Kidney tubule cell (primary cell): ENCODE measurements at regions not wholly inside any gene's neighbourhood (a gene's known extent, or its start where the extent isn't known, plus 50 kb on each side); places are given as distances from the start of the nearest gene placed in this dataset.

ENCODE experiments used
- DNase-seq: peaks from one replicate; pipeline ENCODE4 v3.0.0-alpha.2; 2018; ENCODE audit warnings: low spot score

DNA sequence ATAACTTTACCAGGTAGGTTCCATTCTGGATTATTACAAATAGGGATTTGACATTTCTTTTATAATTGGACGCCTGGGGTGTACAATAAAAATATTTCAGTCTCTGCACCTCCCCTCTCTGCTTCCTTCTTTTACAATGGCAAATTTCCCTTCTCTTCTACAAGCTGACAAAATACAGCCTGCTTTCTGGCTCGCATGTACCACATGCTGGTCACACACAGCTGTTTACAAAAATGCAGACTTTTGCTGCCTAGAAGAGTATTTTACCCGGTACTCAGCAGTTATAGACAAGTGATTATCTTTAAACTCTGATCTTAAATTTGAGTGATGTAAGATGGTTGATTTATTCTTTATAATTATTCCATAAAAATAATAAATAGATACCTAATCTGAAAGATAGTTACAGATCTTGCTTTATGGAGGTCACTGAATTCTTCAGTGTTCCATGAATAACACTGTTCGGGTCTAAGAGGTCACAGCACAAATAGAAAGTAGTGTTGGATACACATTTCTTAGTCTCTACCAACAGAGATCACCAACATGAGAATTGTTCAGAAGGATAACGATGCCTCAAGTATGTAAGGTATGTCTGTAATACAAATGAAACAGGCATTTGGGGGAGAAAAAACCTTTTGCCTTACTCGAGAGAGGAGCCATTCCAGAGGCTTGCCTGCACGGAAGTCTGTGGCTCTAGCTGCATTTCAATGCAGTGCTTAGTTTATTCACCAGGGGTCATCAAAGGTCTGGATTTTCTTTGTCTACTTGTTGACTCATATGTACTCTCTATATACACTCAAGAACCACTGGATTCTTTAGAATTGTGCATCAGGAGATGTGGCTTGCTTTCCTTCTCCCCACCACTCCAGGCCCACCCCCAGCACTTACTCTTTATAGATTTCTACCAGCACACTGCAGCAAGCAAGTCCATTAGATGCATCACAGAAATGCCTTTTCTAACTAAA lies 206.6 kb upstream of the RFX3 start:
- peak; percentile 87 for DNase-seq

DNA sequence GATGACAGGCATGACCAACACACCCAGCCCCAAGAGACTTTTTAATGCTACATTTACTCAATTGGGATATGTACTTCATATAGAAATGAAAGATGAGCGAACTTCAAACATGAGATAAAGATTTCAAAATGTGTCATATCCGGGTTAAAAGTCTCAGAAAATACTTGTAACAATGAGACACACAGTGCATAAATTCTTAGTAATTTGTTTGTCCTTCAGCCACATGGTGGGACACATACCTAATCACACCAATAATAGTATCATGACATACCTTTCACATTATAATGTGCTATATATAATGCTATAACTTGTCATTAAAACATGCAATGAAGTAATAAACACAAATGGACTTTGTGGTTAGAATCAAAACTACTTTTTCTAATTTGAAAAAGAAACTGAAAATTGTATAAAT lies 204.7 kb upstream of the RFX3 start:
- DNase-seq, result no peak

DNA sequence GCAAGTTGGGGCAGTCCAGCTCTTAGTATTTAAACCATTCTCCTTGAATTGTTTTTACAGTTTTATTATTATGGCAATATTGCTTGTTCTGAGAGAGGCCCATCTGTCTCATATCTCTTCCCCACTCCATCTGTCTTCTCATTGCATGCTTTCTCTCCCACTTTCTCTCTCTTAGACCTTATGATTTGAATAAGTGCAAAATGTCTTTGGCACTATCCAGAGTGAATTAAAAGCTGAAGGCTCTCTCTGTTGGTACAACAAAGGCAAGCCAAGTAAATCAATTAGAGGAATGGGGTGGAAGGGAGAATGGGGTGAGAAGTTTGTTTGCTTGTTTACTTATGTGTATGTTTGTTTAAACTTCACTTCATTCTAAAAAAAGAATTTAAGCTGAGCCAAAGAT lies 195.3 kb upstream of the RFX3 start:
- no peak for DNase-seq

DNA sequence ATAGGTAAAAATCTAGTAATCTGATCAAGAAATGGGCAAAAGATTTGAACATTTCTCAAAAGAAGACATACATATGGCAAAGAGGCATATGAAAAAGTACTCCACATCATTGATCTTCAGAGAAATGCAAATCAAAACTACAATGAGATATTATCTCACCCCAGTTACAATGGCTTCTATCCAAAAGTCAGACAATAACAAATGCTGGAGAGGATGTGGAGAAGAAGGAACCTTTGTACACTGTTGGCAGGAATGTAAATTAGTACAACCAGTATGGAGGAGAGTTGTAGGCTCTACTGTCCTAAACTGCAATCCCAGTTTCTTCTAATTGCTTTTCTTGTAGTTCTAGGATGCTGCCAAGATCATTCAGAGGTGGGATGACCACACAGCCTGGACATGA lies 193.5 kb upstream of the RFX3 start:
- no peak for DNase-seq

DNA sequence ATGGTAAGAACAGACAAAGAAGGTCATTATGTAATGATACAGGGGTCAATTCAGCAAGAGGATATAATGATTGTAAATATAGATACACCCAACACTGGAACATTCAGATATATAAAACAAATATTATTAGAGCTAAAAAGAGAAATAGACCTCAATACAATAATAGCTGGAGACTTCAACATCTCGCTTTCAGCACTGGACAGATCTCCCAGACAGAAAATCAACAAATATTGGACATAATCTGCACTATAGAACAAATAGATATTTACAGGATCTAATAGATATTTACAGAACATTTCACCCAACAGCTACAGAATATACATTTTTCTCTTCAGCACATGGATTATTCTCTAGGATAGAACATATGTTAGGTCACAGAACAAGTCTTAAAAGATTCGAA lies 190.6 kb upstream of the RFX3 start:
- no peak for DNase-seq

DNA sequence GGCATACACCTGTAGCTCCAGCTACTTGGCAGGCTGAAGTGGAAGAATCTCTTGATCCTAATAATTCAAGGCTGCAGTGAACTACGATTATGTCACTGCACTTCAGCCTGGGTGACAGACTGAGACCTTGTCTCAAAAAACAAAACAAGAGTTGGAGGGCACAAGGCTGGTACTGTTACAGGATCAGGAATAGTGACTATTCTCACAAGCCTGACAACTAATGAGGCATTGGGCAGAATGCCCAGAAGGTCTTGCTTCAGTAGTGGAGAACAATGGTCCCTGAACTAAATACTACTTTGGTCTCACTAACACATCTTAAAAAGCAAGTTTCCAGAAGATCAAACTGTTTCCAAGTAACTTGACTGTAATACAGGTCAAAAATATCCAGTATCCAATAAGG lies 182.9 kb upstream of the RFX3 start:
- peak; percentile 88 for DNase-seq

DNA sequence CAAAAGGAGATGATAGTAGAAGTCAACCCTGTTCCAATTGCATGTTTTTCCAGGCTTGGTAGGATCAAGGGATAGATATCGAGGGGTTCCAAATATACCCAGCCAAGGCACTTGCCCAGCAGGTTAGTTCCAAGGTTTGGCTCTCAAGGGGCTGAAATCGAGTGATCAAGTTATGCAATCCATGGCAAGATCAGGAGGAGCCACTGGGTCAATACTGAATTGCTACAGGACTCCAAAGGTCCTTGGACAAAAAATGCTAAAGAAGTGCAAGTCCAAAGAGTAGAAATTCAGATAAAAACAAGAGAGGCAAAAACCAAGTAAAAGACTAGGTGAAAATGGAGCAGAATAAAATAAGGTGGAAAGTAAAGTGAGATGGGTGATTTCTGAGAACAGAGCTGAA lies 179.1 kb upstream of the RFX3 start:
- no peak for DNase-seq

DNA sequence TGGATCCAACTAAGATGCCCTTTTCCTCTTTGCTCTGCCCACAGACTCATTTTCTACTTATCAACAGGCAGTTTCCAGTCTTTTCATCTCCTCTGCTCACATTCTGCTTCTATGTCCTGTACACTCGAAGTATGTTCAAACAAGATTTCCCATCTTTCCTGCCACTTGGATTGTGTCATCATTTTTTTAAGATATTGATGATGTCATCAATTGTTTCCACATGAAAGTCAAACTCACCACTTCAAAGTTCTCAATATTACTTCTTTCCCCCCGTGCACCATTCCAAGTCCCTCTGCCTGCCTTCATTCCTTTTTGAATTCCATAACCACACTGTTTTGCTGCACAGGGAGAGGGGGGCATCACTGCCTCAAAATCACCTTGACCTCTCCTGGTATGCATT lies 175.0 kb upstream of the RFX3 start:
- DNase-seq, result no peak

DNA sequence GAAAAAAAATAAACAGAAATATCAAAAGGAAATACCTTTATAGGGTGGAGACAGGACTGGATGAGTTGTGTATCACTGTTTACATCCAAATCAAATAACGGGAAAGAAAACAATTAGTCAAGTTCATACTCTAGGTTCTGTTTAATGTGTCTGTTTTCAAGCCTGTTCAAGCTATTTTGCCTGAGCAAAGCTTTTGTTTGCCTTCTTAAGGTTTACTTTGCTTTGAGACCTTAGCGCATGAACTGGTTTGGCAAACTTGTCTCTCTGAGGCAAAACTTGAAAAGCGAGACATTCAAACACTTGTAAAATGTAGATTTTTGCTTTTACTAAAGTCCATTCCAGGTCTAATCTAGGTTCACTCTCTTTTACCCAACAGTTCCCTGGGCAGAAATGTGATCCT lies 174.1 kb upstream of the RFX3 start:
- DNase-seq, result no peak

DNA sequence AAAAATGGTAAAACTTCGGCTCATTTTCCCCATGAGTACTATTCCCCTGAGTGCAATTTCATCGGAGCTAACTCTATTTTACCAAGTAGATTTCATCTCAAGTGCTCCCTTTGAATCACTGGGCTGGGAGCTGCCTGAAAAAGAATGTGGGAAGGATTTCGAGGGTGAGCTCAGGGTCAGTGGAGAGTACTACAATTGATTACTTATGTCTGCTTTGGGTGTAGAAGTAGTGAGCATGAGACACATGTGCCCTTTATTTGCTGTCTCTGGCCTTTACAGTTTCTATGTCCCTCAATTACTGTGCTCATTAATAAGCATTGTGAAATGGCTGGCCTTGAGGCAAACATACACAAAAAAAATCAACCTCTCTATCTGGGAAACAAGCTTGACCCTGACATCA lies 172.7 kb upstream of the RFX3 start:
- DNase-seq, result no peak

DNA sequence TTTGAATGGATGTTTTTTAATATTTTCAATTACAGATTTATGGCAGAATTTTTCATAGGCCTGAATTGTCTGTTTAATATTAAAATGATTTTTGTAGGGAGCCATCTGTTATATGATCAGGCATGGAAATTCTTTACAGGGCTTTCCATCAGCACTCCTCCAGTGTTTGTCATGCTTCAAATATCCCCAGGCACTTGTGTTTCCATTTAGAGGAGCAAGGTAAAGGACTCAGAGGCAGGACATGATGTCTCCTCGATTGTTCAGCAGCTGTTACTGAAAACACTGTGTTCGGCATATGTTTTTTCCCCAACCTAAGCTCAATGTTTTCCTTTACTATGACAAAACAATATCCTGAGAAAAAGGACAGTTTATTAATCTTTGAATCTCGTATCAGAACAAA lies 172.3 kb upstream of the RFX3 start:
- no peak for DNase-seq

DNA sequence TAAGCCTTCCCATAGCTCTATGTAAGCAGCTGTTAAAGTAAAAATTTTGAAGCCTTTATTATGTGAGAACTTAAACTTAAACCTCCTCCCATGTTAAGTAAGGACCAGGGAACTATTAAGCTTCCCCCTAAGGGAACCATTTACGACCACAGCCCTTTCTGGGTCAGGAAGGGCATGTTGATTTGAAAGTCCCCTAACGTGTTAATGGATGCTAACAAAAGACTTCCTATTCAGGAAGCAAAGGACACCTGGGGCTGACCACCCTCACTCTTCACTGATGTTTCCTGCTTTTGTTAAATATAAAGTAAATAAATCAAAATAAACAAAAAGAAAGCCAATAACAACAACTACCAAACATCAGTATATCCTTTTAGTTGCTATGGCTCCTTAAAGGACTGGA lies 170.6 kb upstream of the RFX3 start:
- DNase-seq, result no peak

DNA sequence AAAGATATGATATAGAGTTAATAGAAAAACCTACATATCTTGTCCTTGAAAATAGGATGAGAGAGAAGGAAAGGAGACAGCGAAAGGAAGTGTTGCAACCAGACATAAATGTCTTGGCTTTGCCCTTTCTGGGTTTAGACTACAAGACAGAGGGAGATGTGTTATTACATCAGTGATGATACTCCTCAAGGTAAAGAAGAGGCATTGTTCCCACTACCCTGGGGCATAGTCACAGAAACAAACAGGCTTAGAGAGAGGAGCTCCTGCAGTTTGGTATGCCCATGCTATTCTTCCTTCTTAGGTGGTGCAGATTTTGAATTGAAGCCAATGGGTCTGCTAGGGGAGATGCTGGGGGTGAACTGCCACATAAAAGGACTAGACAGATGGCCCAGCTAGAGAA lies 166.8 kb upstream of the RFX3 start:
- DNase-seq, result no peak

DNA sequence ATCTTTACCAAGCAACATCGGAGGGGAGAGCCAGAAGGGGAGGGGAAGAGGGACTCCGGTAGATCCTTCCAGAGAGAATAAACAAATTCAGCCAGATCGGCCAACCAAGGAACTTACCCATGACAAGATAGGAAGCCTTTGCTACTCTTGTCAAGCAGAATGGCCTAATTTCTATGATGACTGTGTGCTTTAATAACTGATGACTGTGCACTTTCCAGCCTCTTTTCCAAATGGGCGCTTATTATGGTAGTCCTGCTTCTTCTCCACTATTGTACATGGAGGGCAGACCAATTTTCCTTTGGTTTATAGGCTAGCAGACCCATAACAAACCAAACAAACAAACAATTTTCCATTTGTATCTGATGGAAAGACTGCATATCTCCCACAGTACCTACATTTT lies 163.8 kb upstream of the RFX3 start:
- no peak for DNase-seq

DNA sequence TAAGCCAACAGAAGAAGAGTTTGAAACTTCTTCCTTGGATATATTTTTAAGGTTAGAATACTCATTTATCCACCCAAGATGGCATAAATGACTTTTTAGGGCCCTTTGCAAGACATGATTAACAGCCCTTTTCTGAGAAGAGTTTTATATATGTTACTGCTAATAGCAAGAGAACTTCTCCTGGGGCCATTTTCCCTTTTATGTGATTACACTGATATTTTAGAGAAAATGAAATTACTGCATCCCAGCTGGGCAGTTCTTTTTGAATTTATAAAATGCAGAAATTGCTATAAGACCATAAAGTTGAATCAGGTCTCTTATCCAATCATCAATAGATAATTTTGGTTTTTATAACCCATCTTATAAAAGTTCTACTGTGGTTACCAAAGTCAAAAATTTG lies 161.3 kb upstream of the RFX3 start:
- DNase-seq, result no peak

DNA sequence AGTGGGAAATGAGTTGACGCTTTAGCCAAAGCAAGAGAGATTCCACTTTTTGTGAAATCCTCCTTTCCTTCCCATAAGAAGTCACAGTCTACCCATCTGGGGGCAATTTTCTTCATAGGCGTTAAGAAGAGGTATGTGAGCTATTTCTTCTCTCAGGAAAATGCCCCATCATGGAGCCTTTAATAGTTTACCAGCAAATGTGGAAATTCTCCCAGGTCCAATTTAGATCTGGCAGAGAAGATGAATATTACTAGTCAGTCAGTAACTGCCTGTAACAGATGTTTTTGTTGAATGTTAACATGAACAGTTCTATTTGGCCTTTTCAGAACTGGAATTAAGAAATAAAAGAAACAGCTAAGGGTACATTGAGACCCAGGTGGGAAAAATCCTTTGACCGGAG lies 156.4 kb upstream of the RFX3 start:
- DNase-seq, result no peak

DNA sequence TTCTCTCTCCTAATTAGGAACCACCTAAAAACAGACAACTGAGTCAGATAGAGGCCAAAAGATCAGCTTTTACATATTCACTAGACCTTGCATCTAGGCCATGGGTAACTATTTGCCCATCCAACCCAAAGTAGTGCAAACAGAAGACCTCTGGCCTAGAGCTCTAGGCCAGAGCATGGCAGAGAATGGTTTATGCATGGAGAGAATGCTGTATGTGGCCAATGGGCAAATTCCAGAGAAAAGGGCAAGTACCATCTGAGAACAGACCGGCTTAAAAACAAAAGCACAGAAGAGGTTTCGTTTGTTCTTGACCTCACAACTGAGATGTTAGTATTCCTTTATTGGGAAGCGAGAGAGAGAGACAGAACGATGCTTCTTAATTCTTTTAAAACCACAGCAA lies 151.7 kb upstream of the RFX3 start:
- DNase-seq, result no peak

DNA sequence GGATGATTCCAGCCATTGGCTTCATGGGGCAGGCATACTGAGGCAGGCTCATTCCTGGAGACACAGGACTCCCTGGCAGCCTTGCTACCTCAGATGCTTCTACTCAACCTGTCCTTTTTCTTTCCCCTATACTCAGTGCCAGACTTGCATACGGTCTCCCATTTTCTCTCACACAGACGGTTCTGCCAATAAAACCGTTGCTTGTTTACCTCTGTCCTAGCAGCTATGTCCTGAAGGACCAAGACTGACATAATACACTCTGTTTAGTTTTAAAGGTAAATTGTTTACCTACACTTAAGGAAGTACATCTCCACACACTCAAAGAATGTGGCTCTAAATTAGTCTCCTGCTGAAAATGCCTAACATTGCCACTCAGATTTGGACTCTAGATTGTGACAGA lies 151.0 kb upstream of the RFX3 start:
- no peak for DNase-seq

DNA sequence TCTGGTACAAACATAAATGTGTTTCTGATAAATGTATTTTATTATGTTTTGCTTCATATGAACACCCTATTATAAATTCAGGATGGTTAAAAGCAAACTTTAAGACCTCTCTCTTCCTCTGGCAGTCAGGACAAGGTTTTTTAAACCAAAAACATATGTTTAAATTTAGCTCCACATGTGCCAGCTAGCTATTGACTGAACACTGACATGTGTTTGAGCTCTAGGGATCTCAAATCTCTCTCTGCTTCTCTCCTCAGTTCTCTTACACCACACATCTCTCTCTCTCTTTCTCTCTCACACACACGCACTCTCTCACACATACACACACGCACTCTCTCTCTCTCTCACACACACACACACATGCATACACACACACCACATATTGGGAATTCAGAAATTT lies 150.1 kb upstream of the RFX3 start:
- DNase-seq, result no peak

DNA sequence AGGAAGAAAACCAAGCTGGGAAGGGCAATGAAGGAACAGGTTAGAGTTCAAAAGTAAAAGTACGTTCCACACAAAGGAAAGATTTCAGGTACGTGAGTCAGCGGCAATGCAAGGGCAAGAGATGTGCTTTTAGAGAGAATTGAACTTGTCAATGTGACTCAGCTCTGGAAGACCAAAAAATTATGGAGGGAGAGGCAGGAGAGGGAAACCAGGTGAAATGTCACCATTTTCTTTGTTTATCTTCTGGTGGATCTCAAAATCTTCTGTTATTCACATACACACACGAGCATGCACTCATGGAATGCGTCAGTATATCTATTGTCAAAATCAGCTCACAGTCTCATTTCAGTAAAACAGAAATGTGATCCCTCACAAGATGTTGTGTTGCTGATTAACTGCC lies 148.8 kb upstream of the RFX3 start:
- no peak for DNase-seq

DNA sequence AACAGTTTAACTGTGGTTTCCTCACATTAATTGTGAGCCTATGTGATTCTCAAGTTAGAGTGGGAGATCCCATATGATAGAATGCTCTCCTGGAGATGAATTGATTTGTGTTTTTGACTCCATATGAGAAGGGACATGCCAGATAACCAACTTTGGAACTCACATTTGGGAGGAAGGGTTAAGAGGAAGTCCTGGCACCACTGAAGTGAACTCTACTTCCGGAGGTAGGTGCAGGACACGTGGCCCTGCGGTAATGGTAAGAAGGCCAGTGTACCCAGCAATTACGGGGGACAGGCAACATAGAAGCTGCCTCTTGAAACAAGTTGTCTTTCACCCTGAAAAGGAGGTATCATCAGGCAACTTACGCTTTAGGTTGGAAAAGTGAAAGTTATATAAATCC lies 146.6 kb upstream of the RFX3 start:
- DNase-seq, result no peak

DNA sequence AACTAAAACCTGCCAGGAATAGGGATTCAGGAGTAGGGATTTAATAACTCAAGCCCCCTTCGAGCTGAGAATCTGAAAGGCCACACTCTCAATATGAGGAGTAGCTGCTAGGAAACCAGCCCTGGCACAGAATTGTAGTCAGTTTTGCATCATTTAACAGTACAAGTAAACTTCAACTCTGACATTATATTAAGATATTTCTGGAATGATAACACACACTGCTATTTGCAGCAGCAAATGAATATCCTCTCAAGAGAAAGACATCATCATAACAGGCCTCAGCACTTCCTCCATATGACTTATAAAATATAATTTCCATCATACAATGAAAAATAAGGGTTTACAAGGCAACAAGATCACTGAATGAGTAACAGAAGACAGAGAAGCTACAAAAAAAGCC lies 138.2 kb upstream of the RFX3 start:
- DNase-seq, result no peak

DNA sequence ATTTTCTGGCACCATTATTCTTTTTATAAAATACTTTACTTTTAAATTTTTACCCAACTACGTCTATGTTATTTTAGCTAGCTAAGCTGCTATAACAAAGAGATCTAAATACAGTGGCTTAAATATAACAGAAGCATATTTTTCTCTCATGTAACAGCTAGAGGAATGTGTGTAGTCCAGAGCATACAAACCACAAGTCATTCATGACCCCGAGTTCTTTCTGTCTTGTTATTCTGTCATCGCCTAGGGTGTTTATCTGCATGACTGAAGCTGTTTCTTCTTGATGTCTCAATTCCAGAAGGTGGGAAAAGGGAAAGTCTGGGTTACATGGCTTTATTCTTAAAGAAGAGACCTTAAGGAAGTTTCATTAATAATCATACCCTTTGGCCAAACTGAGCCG lies 136.9 kb upstream of the RFX3 start:
- DNase-seq, result peak; percentile 5

DNA sequence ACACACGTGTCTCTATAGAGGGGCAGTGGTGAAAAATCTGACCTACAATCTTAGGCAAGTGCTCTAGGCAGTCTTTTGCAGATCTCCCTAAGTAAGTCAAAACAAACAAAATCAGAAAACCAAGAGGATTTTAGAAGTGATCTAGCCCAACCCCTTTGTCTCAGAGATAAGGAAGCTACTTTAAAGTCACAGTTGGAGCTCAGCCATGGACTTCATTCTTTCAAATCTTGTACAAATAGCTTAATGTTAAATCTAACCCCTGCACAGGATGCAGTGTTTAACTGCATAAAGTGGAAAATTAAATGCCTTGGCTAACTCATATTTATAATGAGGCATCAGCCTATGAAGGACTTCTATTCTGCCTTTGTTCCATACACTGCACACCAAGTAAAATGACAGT lies 135.1 kb upstream of the RFX3 start:
- DNase-seq, result no peak
